ENCODE measurements at regions not wholly inside any gene's neighbourhood (a gene's known extent, or its start where the extent isn't known, plus 50 kb on each side); places are given as distances from the start of the nearest gene placed in this dataset.
"Not testable (repeated sequence)": the region's sequence is repeated elsewhere in the genome, so short reads cannot be mapped to it uniquely, and the experiment has no call there.

GRCh38 chr7:52592698-52593097 lies 442.7 kb upstream of the POM121L12 start:
- no peak for DNase-seq (ENCODE audit: low read depth in 2 of 2)

- no peak for DNase-seq (ENCODE audit: low read depth in 2 of 2)
These were observed 448.7 kb upstream of the POM121L12 start for GRCh38 chr7:52586704-52587103.

- no peak for DNase-seq (ENCODE audit: low read depth in 2 of 2)
These were observed 451.4 kb upstream of the POM121L12 start for GRCh38 chr7:52584041-52584440.

DNA sequence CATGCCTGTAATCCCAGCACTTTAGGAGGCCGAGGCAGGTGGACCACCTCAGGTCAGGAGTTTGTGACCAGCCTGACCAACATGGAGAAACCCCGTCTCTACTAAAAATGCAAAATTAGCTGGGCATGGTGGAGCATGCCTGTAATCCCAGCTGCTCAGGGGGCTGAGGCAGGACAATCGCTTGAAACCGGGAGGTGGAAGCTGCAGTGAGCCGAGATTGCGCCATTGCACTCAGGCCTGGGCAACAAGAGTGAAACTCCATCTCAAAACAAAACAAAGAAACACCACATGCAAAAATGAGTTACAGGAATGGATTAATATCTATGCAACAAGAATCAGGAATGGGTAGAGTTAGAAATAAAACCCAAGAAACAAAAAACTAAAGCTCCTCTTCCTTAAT lies 462.3 kb upstream of the POM121L12 start:
- not testable (repeated sequence) for DNase-seq (ENCODE audit: low read depth in 2 of 2)

DNA sequence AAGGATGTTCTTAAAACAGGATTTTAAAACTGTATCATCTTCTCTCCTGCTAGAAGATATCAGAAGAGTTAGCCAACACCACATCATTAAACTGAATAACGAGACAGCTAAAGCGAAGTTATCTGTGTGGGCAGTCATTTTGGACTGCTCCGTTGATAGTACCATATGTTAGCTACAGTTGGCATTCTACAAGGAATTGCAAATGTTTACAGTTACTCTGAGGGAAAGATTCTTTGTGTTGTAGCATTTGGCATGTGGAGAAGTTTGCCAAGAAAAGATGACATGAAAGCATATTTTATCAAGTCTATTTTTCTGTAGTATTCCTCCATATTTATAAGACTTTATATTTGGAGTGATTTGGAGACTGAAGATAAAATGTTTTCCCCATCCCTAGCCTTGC lies 464.4 kb upstream of the POM121L12 start:
- no peak for DNase-seq (ENCODE audit: low read depth in 2 of 2)

- no peak for DNase-seq (ENCODE audit: low read depth in 2 of 2)
These were observed 466.3 kb upstream of the POM121L12 start for GRCh38 chr7:52569151-52569550.

DNA sequence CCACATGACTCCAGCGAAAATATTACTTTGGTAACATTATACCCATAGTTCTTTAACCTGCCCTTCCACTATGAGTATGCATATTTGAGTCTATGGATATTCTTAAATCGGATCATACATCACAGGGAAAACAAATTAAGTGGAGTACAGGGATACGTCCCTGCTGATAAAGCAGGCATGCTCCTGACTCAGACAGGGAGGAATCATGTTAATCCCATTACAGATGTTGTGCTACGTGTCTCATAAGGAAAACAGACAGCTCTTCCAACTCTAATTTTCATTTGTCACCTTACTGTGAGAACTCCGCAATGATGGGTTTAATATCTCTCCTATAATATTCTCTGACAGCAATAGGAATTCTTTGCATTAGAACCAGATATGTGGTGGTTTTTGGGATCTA lies 469.5 kb upstream of the POM121L12 start:
- no peak for DNase-seq (ENCODE audit: low read depth in 2 of 2)

DNA sequence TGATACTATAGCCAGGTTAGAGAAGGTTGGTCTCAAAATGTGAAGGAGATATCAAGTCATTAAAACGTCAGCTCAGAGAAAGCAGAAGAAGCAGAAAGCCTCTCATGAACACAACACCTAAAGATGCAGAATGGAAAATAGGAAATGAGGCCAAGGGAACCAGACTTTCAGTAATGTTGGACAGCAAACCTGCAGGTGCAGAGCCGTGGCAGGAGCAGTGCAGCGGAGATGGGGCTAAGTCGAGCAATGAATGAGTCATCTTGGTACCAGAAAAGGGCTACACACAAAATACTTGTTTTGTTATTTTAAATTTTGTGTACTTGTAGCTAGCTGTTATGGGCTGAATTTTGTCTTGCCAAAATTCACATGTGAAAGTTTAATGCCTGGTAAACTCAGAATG lies 479.6 kb upstream of the POM121L12 start:
- DNase-seq (ENCODE audit: low read depth in 2 of 2): no peak

DNA sequence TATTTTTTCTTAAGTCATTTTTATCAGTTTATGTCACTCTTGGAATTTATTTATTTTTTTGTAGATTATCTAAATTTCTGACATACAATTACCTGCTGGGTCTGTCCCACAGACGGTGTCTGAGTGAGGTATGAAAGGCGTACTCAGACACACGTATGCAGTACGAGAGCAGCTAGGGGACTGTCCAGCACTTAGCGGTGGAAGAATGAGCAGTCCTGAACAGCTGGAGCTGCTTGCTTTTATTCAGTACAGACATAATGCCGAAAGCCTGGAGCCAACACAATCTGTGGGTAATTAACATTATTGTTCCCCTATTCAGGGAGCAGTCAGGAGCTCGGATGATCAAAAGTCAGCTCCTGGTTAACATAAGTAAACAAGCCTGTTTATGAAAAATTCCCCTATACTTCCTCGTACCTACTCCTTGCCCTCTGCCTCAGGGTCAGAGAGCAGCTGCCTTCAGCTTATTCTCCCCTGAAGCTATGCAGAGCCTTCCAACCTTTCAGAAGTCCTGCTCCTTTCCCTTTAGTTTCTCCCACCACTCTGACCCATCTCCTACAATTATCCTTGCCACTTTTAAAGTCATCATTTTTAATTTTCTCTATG lies 488.0 kb upstream of the POM121L12 start:
- DNase-seq (ENCODE audit: low read depth in 2 of 2): no peak

GRCh38 chr7:52541198-52541765 lies 494.2 kb upstream of the POM121L12 start:
- DNase-seq (ENCODE audit: low read depth in 2 of 2): not testable (repeated sequence)

DNA sequence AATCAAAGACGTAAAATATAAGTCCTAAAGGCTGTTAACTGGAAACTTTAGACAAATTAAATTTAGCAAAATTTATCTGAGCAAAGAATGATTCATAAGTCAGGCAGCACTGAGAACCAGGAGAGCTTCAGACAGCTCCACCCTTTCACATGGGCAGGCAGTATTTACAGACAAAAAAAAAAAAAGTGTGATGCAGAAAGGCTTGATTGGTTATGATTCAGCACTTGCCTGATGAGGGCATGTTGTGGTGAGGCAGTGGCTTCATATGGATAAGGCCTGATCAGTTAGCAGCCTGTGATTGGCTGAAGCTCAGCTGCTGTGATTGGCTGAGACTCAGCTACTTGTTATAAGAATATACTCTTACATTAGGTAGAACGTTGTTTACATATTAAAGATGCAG lies 495.4 kb upstream of the POM121L12 start:
- DNase-seq (ENCODE audit: low read depth in 2 of 2): no peak

DNA sequence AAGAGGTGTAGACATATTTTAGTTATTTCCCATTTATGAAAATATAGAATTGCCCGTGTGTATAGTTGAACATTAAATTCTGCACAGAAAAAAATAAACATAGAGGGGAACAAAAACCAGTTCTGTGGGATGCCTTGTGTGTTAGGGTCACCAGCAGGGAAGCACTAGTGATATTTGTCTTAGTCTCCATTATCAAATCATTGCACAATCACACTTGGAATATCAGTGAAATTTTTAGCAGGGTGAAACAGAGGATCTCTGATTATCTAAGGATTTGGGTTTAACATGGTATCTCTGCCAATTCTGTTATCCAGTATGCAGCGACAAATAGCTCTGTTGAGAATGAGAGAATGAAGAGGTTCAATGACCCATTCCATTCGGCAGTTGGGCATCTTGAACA lies 496.0 kb upstream of the POM121L12 start:
- no peak for DNase-seq (ENCODE audit: low read depth in 2 of 2)

DNA sequence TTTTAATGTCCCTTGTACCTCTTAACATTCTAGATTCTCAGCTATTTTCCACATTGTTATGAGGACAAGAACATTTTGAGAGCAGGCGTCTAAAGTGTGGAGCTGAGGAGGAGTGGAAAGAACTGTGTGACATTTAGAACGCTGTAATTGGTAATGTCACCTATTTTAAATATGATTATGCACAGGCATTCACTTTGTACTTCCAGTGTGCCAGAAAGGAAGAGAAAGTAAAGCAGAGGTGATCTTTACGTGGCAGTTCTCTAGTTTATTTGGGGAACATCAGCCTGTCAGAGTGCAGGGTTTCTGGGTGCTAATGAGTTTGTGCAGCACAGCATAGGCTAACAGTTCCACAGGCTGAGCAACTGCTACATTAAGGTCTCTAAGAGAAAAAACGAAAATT lies 498.4 kb upstream of the POM121L12 start:
- no peak for DNase-seq (ENCODE audit: low read depth in 2 of 2)

GRCh38 chr7:52525772-52526341 lies 509.6 kb upstream of the POM121L12 start:
- DNase-seq (ENCODE audit: low read depth in 2 of 2): no peak

DNA sequence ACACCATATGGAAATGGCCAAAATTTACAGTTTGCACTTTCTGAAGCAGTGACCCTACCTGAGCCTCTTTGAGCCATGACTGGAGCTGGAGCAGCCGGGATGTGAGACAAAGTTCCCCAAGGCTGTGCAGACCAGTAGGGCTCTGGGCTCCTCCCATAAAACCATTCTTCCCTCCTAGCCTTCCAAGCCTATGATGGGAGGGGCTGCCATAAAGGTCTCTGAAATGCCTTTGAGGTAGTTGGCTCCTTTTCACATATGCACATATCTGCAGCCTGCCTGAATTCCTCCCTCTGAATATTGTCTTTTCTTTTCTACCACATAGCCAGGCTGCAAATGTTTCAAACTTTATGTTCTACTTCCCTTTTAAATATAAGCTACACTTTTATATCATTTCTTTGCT lies 516.6 kb upstream of the POM121L12 start:
- no peak for DNase-seq (ENCODE audit: low read depth in 2 of 2)

DNA sequence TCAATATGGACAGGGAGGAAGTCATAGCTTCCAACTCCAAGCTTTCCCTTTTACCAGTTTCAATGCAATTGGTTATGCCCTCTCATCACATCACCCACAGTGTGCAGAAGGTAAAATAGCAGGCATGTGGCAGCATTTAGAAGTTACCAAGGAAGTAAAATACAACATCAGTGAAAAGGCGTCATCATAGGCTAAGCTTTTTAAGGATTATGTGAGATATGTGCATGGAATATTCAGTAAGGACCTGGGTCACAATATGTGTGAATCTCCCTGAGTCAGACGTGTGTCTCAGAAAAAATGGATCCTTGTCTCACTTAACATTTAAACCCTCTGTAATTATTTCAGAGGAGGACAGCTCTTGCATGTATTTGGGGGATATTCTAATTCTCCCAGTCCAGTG lies 522.8 kb upstream of the POM121L12 start:
- no peak for DNase-seq (ENCODE audit: low read depth in 2 of 2)

GRCh38 chr7:52507546-52508255 lies 527.7 kb upstream of the POM121L12 start:
- DNase-seq (ENCODE audit: low read depth in 2 of 2): no peak

- DNase-seq (ENCODE audit: low read depth in 2 of 2): no peak
These were observed 529.1 kb upstream of the POM121L12 start for GRCh38 chr7:52506325-52506724.

DNA sequence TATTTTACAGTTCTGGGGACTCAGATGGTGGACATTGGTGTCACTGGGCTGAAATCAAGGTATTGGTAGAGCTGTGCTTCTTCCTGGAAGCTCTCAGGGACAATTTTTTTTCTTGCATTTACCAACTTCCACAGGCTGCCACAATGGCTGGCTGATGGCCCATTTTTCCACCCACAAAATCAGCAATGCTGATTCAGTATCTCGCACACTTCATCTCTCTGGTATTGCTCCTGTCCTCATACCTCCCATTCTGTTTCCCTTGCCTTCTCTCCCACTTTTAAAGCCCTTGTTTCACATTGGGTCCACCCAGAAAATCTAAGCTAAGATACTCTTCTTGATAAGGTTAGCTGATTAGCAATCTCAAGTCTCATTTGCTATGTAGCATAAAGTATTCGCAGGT lies 530.9 kb upstream of the POM121L12 start:
- no peak for DNase-seq (ENCODE audit: low read depth in 2 of 2)

DNA sequence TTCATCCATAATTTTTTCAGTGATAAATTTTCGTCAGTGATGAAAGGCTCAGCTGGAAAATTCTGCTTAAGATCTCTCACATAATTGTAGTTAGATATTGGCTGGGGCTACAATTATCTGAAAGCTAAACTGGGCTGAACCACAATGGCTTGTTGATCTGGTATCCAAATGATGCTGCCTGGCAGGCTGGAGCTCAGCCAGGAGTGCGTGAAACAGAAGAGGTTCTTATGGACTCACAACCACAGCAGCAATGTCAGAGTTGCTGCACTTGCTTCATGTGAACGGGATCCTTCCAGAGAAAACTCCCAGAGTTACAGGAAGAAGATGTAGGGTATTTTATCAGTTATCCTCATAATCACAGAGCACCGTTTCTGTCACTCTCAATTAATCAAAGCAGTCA lies 533.2 kb upstream of the POM121L12 start:
- no peak for DNase-seq (ENCODE audit: low read depth in 2 of 2)

- DNase-seq (ENCODE audit: low read depth in 2 of 2): no peak
These were observed 533.7 kb upstream of the POM121L12 start for GRCh38 chr7:52501696-52502095.

- no peak for DNase-seq (ENCODE audit: low read depth in 2 of 2)
These were observed 534.6 kb upstream of the POM121L12 start for GRCh38 chr7:52500841-52501240.

GRCh38 chr7:52498366-52498765 lies 537.1 kb upstream of the POM121L12 start:
- no peak for DNase-seq (ENCODE audit: low read depth in 2 of 2)

Data from stimulated activated CD4-positive, alpha-beta T cell treated with anti-CD3 and anti-CD28 coated beads, Interleukin-4, amount 100 ng/mL, for 48 hours (primary cell).